NCI-H82 treated with DMSO at 0.1 percent for 48 hours (cell line): ENCODE measurements at regions not wholly inside any gene's neighbourhood (a gene's known extent, or its start where the extent isn't known, plus 50 kb on each side); places are given as distances from the start of the nearest gene placed in this dataset.

ENCODE experiments used
- DNase-seq: peaks from one replicate; lab custom pipeline; 2025; ENCODE audit not compliant: unreplicated experiment; lab: John Stamatoyannopoulos, UW

DNA sequence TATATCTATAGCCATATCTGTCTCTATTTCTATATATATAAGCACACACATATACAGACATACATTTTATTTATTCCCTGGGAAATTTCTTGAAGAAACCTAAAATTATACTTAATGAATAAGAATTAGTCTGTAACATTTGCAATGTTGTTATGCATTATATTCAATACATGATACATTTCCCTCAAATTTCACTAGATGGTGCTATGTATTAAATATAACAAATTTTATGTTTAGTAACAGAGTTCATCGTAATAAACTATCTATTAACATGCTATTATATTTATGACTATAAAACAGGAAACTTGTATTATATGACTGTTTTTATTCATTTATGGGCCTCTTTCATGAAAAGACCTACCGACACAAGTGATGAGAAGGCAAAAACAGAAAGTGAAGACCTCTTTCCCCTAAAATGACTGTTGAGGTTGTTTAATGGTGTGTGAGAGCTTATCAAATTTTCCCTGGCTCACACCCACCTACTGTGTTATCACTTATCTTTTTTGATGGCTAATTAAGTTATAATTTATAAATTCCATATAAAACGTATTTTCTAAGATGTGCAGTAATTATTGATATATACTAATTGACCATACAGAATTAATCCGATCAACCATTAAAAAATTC is 881.9 kb downstream of the SLITRK6 start:
- peak; percentile 22 for DNase-seq

DNA sequence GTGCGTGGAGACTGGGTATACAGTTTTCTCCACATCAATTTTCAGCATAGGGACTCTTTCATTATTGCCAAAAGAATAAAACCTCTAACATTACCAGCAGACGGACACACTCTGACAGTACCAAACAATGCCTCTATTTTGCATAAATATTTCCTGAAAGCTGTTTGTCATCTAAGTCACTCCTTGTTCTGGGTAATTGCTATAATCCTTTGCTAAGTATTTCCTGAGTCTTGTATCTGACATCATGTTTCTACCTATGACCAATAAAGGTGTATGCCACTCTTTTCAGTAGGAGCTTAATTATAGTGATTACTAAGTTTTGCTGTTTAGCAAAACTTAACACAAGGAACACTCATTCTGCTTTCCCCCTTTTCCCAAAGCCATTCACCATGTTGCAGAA is 886.5 kb downstream of the SLITRK6 start:
- DNase-seq, result no peak

DNA sequence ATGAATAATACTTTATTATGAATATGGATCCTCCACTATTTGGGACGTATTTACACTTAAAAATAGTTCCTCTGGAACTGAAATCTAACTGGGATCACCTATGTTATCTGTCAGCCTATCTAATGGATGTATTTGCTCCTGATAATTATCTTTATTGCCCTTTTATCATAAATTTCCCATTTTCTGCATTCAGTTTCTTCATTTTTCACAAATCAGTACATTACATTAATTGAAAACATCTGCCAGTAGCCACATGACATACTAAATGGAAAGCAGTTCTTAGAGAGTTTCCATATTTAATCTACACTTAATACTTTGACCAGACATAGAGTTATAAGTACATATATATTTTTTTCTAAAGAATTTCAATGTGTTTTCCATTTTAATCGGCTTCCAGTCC is 888.8 kb downstream of the SLITRK6 start:
- no peak for DNase-seq

DNA sequence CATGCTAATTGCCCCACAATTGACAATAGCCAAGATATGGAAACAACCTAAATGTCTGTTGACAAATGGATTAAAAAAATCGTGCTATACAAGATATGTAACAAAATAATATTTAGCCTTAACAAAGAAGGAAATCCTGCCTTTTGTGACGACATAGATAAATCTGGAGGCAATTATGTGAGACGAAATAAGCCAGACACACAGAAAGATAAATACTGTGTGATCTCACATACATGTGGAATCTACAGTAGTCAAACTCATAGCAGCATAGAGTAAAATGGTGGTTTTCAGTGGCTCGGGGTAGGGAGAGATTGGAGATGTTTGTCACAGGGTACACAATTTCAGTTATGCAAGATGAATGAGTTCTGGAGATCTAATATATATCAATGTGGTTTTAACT is 895.8 kb downstream of the SLITRK6 start:
- DNase-seq, result no peak

DNA sequence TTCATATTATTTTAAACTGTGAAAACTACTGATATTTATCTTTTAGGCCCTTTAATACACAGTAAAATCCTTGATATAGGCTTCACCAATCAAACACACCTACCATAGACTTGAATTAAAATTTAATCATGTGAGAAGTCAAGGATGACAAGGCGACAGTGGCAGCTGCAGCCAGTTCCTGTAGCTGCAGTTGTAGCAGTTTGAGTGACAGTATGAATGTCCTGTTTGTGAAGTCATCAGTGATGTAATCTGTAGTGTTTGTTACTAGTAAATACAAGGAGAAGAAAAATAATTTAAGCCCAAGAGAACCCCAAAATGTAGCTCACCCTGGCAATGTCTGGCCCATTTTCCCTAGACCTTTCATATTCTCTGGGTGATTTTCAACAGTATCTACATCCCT is 897.0 kb downstream of the SLITRK6 start:
- DNase-seq, result no peak

DNA sequence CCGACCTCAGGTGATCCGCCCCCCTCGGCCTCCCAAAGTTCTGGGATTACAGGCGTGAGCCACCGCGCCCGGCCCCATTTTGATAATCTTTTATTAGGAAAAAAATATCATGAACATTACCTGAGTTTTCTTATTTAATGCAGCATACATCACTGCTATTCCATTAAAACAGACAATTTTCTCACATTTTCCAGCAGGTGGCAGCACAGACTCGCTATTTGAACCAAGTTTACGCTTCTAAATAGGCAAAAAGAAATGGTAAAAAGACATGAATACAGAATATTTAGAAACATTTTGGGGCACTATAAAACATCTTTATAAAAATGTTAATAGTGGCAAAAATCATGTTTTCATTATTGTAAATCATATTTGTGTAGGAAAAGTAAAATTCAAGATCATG is 903.1 kb downstream of the SLITRK6 start:
- peak; percentile 29 for DNase-seq

DNA sequence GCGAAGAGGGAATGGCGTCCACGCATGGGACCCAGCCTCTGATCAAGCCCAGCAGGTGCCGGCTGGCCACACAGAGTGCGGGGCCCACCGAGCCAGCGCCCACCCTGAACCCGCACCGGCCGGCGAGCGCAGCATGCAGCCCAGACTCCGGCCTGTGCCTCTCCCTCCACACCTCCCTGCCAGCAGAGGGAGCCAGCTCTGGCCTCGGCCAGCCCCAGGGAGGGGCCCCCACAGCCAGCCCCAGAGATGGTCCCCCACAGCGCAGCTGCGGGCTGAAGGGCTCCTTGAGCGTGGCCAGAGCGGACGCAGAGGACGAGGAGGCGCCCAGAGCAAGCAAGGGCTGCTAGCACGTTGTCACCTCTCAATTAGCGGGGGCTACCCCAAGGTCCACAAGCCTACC is 904.5 kb downstream of the SLITRK6 start:
- DNase-seq, result no peak

DNA sequence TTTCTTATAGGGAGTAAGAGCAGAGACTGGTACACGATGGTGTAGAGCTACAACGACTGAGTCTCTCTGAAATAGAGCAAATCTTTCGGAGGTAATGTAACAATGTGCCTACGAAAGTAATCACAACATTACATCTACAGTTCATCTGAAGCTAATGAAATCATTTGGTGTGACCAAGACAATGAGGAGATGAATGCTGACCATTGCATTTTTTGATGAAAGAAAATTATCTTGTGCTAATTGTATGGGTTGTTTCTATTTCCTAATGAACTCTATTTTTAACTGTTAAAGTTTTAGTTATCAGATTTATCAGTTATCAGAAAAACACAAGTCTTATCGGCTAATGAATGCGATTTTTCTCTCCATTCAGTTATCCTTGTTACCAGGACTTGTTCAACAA is 913.4 kb downstream of the SLITRK6 start:
- no peak for DNase-seq

DNA sequence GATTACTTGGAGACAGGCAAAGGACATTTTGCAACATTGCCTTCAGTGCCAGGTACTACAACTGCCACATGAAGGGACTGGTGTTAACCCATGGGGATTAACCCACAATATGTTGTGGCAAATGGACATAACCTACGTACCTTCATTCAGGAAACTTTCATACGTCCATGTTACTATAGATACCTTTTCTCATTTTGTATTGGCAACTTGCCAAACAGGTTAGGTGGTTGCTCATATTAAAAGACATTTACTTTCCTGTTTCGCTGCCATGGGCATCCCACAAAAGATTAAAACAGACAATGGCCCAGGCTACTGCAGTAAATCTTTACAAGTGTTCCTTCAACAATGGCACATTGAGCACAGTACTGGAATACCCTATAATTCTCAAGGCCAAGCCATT is 925.3 kb downstream of the SLITRK6 start:
- DNase-seq, result no peak

DNA sequence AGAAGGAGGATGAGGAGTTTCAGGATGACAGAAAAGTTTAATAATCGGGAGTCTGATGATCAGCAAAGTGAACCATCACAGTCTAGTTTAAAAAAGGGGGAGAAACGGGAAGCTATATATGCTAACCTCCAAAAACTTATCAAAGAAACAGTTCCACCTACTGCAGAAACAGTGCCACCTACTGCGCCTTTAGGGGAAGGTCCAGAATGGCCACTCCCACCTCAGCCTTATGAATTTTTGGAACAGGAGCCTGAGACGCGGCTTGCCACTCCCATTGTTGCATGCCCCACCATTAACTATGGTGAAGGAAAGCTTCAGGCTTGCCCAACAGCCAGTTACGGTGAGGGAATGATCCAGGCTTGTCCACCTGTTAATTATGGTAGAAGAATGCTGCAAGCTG is 929.0 kb downstream of the SLITRK6 start:
- no peak for DNase-seq

DNA sequence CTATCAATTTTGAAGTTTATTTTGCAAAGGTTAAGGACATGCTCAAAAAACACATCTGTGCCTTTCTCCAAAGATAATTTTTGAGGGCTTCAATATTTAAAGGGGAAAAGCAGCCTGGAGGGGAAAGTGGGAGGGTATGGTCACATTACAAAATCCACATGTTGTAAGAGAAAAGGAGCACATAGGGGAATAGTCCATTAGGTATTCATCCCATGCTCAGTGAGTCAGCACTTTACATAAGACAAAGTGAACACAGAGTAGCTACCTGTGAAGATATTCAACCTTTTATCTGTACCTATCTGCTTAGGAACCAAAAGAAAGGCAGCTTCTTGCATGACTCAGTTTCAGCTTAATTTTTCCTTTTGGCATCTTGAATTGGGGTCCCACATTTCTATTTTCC is 932.0 kb downstream of the SLITRK6 start:
- no peak for DNase-seq

DNA sequence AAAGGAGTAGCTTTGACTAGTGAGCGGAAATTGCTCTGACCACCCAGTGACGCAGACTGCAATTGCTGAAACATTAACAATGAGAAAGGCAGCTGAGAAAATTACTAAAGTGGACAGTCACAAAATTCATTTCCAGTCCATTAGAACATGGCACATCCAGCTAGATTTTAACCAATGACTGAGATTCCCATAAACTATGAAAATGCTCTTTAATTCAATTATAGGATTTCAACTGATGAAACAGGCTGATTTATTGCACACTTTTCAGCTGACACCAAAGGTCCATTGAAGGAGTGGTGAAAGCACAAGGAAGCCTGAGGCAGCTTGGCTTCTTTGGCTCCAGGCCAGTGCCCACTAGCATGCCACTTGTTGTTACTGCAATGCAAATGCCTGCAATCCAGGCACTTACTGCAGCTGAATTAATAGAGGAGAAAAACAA is 933.4 kb downstream of the SLITRK6 start:
- DNase-seq, result peak; percentile 86

DNA sequence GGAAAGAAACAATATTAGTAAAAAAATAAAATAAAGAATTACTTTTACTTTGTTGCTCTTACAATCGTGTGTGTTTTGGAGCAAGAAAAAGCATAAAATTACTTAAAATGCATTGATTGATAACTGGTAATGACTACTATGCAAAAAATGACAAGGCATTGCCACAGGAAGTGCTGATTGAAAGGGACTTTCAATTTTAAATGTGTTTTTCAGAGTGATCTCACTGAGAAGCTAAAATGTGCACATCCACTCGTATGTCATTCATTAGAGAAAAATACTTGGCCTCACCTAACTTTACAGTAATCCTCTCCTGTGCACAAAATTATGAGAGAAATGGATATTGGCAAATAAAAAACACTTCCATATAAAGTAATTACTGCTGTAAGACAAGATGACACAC is 934.9 kb downstream of the SLITRK6 start:
- DNase-seq, result no peak

DNA sequence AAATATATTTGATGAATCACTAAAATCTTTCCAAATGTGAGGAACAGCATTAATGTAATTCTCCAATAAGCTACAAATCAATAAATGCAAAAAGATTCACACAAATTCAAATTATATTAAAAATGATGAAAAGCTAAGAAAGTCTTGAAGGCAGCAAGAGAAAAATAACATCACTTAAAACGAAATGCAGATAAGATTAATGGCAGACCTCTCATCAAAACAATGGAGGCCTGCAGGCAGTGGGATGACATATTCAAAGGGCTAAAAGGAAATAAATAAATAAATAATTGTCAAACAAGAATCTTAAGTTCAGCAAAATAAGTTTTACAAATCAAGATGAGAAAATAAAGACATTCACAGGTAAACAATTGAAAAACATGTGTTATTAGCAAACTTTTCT is 952.1 kb downstream of the SLITRK6 start:
- no peak for DNase-seq

DNA sequence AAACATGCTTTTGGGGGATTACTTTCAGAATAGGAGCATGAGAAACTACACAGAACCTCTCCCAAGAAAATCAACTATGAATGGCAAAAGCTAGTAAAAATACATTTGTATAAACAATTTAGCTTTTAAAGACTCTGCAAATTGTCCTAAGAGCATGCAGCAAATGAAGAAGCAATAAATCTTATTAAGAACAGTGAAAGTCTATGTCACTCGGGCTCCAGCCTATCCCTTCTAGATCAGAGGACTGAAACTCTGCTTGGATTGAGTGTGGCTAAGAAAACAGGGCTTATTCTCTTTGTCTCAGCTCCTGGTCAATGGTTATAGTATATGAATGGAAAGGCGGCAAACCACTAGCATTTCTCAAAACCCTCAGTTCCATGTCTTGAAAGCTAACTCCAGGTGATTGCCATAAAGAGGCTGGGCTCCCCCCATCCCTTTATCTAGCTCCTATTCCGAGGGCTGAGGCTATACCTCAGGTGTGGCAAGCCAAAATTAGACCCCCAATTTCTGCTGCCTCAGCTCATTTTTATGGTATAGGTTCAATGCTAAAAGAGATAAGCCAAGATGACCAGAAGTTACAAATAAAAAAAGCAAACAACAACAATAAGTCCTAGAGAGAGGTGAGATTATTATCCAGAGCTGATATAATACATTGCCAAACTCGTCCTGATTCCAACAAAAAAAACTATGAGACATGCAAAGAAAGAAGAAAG is 953.2 kb downstream of the SLITRK6 start:
- no peak for DNase-seq

DNA sequence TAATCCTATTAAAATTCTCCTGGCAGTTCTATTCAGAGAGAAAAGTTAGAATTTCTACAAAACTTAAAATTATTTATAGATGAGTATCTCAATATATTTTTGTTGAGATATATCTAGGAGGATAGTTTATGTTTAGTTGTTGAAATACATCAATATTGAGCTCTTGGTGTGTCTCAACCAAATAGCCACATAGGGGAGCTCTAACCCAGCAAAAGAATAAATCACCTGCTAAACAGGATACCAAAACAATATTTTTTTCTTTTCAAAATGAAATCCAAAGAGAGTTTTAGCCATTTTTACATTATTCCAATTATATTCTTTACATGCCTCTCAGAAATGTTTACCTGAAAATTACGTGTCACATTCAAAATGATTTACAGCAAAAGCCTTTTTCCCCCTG is 954.7 kb downstream of the SLITRK6 start:
- peak; percentile 15 for DNase-seq

DNA sequence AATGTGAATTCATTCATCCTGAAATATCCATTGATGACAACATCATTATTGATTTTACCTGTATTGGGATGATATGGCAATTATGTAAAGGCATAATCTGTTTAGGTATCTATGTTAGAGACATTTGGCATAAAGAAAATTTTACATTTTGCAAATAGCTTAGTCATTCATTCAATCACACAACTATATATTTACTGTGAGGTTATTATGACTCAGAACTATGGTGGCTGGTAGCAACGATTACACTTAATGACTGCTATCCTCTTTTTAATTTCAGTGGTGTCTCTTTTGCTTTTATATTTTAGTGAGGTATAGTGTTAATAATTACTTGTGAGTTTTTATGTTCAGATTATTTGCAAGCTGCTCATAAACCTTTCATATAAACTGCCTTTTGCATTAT is 955.9 kb downstream of the SLITRK6 start:
- DNase-seq, result no peak

DNA sequence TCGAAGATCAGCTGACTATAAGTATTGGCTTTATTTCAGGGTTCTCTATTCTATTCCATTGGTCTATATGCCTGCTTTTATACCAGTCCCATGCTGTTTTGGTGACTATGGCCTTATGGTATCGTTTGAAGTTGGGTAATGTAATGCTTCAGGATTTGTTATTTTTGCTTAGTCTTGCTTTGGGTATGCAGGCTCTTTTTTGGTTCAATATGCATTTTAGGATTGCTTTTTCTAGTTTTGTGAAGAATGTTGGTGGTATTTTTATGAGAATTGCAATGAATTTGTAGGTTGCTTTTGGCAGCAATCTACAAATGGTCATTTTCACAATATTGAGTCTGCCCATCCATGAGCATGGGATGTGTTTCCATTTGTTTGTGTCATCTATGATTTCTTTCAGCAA is 951.9 kb upstream of the SLITRK1 start:
- DNase-seq, result no peak

DNA sequence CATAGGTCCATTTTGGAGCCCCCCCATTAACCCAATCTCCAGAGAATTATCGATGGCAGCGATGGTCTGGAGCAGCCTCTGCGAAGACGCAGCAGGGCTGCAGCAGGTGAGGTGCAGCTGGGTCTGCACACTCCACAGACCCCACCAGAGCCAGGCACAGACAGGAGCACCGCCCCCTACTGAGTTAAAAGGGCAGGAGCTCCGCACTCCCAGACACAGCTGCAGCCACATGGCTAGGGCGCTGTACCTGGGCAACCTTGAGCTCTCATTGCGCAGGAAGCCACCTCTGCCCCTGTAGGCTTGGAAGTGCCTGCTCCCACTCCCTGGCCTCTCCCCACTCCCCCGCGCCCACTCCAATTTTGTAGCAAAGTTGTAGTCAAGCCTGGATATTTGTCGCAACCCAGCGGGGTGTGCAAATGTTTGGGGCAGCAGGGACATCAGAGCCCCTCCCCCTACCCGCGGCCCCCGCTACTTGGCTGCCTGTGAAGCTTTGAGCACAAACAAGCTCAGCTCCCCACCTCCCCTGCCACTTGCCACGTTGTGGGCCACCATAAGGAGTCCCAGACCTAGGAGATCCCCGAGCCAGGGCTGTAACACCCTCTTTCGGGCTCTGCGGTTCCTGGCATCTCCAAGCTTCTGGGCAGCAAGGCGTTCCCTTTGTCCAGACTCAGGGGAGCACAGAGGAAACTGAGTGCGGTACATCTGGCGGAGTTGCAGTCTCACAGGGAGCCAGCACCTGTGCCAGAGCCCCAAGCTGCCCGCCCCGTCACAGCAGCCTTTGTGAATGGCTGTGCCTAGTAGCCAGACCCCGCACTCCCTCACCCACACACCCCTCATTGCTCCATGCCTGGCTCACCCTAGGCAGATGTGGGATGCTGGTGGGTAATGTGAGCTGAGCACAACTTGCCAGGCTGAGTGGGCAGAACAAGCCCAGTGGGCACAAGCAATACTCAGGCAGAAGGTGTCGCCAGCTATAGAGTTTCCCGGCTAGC is 949.7 kb upstream of the SLITRK1 start:
- DNase-seq, result no peak

DNA sequence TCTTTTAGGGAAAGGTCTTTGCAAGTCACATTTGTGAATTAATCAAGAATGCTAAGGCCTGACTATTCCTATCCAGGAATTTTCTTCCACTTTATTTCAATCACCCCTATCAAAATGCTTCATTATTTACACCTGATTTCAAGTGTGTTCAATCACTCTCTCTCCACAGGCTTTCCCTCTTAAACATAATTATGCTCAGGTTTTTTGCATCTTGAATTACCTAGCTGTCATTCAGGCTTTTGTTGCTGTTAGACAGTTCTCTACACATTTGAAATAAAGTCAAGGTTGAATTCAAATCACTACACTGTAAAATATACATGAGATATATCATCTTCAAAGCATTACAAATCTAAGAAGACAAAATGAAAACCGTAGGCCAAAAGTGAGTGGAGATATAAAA is 941.3 kb upstream of the SLITRK1 start:
- DNase-seq, result no peak

DNA sequence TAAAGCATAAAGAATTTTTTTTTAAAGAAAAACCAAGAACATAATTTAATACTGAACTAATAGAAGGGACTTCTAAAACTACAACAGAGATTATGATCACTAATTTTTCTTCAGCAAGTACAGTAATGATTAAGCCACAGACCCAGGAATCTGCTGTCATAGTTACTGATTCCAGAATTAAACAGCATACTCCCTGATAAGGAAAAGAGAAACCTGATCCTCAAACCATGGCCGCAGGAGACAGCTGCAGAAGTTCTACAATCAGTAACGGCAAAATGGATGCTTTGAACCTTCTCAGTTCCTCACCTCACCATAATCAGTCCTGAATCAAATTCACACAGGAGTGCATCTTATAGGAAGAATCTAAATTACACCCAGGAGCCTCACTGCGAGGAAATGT is 939.0 kb upstream of the SLITRK1 start:
- no peak for DNase-seq

DNA sequence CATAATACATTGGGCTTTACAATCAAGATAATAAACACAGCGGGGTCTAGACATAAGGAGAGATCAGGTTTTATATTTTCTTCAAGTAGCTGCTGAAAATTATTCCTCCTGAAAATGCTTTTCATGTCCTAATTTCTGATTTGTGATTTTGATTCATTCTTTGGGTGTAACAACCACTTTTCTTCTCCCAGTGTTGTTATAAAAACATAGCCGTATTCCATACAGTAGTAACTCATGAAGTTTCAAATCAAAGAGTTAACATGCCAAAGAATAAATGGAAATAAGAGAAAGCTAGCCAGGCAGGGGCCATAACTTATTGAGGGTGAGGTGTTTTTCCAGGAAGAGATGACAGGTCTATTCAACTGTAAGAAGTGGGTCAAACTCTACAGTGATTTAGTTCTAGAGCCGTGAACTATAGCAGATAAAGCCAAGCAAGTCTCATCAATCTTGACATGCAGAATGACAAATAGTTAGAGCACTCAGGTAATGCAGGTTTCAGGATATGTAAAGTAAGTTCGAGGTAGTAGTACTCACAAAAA is 934.4 kb upstream of the SLITRK1 start:
- no peak for DNase-seq
